Esophagus squamous epithelium (tissue), 4 donors: ENCODE measurements at regions not wholly inside any gene's neighbourhood (a gene's known extent, or its start where the extent isn't known, plus 50 kb on each side); places are given as distances from the start of the nearest gene placed in this dataset.

Experiments used
- POLR2A ChIP-seq, 4 donors: fragments of 450-650 bp; IDR thresholded peaks; one replicate each; pipeline ENCODE4 v1.6.1; 2017; ENCODE audit warnings: antibody characterized with exemption in 4 of 4, mild to moderate bottlenecking in 4 of 4, moderate library complexity in 3 of 4
- TF ChIP-seq, protein P1 (sequence below), 6 experiments: fragments of 450-650 bp in 4 of 6; fragments of 200-600 bp in 2 of 6; sonication (generic) in 2 of 6; IDR thresholded peaks; one replicate each; pipeline ENCODE4 v1.5.1; 2016 to 2019; ENCODE audit warnings: antibody characterized with exemption in 6 of 6, mild to moderate bottlenecking in 4 of 6, moderate library complexity in 4 of 6

DNA sequence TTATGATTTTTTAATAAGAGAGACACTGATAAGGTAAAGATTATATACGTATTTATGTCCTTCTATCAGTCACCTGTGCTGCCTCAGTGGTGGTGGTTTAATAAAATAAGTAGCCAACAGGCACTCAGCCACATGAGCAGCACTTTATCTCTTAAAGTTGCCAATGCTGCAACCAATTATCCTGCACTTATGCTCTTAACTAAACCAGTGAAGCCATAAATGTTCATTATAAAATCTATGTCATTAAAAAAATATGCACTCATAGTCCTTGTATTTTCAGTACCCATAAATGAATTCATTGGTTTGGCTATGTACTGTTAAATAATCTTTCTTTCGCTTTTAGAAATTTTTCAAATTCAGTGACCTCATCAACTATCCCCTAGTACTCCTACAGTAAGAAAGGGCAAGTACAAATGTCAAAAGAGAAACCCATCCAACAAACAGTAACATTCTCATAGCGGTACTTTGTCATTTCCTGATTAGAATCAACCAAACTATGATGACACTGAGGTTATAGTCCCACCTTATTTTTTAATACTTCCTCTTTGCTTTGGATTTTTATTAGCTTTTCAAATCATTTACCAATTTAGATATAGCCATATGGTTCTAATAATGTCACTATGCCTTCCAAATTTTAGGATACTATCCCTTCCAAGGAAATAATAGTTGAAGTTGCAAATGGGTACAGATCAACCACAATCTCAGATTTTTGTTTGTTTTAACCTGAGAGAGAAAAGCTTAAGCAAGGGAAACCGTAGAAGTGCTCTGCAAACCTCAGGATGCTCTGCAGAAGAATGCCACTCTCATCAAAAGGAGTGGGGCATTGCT is 190.9 kb downstream of the KLF12 start:
- TF ChIP-seq, protein P1, sequence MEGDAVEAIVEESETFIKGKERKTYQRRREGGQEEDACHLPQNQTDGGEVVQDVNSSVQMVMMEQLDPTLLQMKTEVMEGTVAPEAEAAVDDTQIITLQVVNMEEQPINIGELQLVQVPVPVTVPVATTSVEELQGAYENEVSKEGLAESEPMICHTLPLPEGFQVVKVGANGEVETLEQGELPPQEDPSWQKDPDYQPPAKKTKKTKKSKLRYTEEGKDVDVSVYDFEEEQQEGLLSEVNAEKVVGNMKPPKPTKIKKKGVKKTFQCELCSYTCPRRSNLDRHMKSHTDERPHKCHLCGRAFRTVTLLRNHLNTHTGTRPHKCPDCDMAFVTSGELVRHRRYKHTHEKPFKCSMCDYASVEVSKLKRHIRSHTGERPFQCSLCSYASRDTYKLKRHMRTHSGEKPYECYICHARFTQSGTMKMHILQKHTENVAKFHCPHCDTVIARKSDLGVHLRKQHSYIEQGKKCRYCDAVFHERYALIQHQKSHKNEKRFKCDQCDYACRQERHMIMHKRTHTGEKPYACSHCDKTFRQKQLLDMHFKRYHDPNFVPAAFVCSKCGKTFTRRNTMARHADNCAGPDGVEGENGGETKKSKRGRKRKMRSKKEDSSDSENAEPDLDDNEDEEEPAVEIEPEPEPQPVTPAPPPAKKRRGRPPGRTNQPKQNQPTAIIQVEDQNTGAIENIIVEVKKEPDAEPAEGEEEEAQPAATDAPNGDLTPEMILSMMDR (IDR thresholded peaks at IDR 0.05) = no peak
- no peak for TF ChIP-seq POLR2A (IDR thresholded peaks at IDR 0.05)
